Activated naive CD8-positive, alpha-beta T cell treated with anti-CD3 and anti-CD28 coated beads, Interleukin-2, amount 50 U/mL, for 24 hours (primary cell): ENCODE measurements at regions not wholly inside any gene's neighbourhood (a gene's known extent, or its start where the extent isn't known, plus 50 kb on each side); places are given as distances from the start of the nearest gene placed in this dataset.

Experiments
- ATAC-seq: fragments of 150-1000 bp; cut with Tn5 transposase; one replicate; pipeline ENCODE4 v1.10.0; 2021
- DNase-seq: peaks from one replicate; pipeline ENCODE4 v3.0.0; 2021
- H3K27ac Mint-ChIP-seq: one replicate; pipeline ENCODE4 v1.8.0; 2021; ENCODE audit warnings: mild to moderate bottlenecking, mixed read lengths
- H3K27me3 Mint-ChIP-seq: one replicate; pipeline ENCODE4 v1.8.0; 2021; ENCODE audit warnings: mixed read lengths
- H3K36me3 Mint-ChIP-seq: one replicate; pipeline ENCODE4 v1.8.0; 2021; ENCODE audit warnings: low read depth, mixed read lengths
- H3K4me1 Mint-ChIP-seq: one replicate; pipeline ENCODE4 v1.8.0; 2021; ENCODE audit warnings: mixed read lengths
- H3K4me3 Mint-ChIP-seq: one replicate; pipeline ENCODE4 v1.8.0; 2021; ENCODE audit warnings: mild to moderate bottlenecking, moderate library complexity, mixed read lengths
- H3K9me3 Mint-ChIP-seq: one replicate; pipeline ENCODE4 v1.8.0; 2021; ENCODE audit warnings: mixed read lengths

- H3K4me1 Mint-ChIP-seq, result no peaks in the 10 kb centered on the region
- H3K27me3 Mint-ChIP-seq, result peaks cover 2% of the 10 kb centered on the region
- H3K36me3 Mint-ChIP-seq, result no peaks in the 10 kb centered on the region
- no peak for ATAC-seq
- H3K4me3 Mint-ChIP-seq, result no peak overlapping the region
- H3K9me3 Mint-ChIP-seq, result no peaks in the 10 kb centered on the region
- H3K27ac Mint-ChIP-seq, result no peak overlapping the region
- no peak for DNase-seq
These were observed 447.7 kb downstream of the SIPA1L2 start for GRCh38 chr1:232182236-232182635.

GRCh38 chr1:232180779-232181136 lies 449.2 kb downstream of the SIPA1L2 start:
- DNase-seq (no peak), ATAC-seq (no peak)
- Mint-ChIP-seq H3K9me3 (no peaks in the 10 kb centered on the region), H3K36me3 (no peaks in the 10 kb centered on the region), H3K4me1 (no peaks in the 10 kb centered on the region), H3K27ac (no peak overlapping the region), H3K4me3 (no peak overlapping the region), H3K27me3 (peaks cover 2% of the 10 kb centered on the region)

- DNase-seq, result no peak
- Mint-ChIP-seq H3K36me3 (no peaks in the 10 kb centered on the region), H3K4me3 (no peak overlapping the region), H3K27ac (no peak overlapping the region), H3K4me1 (no peaks in the 10 kb centered on the region), H3K27me3 (peaks cover 4% of the 10 kb centered on the region), H3K9me3 (no peaks in the 10 kb centered on the region)
- no peak for ATAC-seq
These were observed 449.8 kb downstream of the SIPA1L2 start for GRCh38 chr1:232179896-232180778.

GRCh38 chr1:232178191-232178590 lies 451.7 kb downstream of the SIPA1L2 start:
- ATAC-seq (no peak), DNase-seq (no peak)
- no peaks in the 10 kb centered on the region for H3K4me1 Mint-ChIP-seq
- no peaks in the 10 kb centered on the region for H3K9me3 Mint-ChIP-seq
- no peaks in the 10 kb centered on the region for H3K36me3 Mint-ChIP-seq
- H3K4me3 Mint-ChIP-seq, result no peak overlapping the region
- no peak overlapping the region for H3K27ac Mint-ChIP-seq
- H3K27me3 Mint-ChIP-seq, result peaks cover 13% of the 10 kb centered on the region

- Mint-ChIP-seq H3K27me3 (peaks cover 13% of the 10 kb centered on the region), H3K4me3 (no peak overlapping the region), H3K9me3 (no peaks in the 10 kb centered on the region), H3K27ac (no peak overlapping the region), H3K4me1 (no peaks in the 10 kb centered on the region), H3K36me3 (no peaks in the 10 kb centered on the region)
- DNase-seq (no peak), ATAC-seq (no peak)
These were observed 452.5 kb downstream of the SIPA1L2 start for GRCh38 chr1:232177438-232177837.

GRCh38 chr1:232176222-232176621 lies 453.7 kb downstream of the SIPA1L2 start:
- no peak overlapping the region for H3K4me3 Mint-ChIP-seq
- H3K36me3 Mint-ChIP-seq, result no peaks in the 10 kb centered on the region
- peaks cover 11% of the 10 kb centered on the region for H3K27me3 Mint-ChIP-seq
- DNase-seq, result no peak
- no peaks in the 10 kb centered on the region for H3K9me3 Mint-ChIP-seq
- H3K27ac Mint-ChIP-seq, result no peak overlapping the region
- no peaks in the 10 kb centered on the region for H3K4me1 Mint-ChIP-seq
- ATAC-seq, result no peak

GRCh38 chr1:232174306-232174705 lies 455.6 kb downstream of the SIPA1L2 start:
- Mint-ChIP-seq H3K4me1 (no peaks in the 10 kb centered on the region), H3K9me3 (no peaks in the 10 kb centered on the region), H3K27ac (no peak overlapping the region), H3K4me3 (no peak overlapping the region), H3K36me3 (no peaks in the 10 kb centered on the region), H3K27me3 (peaks cover 11% of the 10 kb centered on the region)
- no peak for DNase-seq
- no peak for ATAC-seq

GRCh38 chr1:232172563-232172962 lies 457.4 kb downstream of the SIPA1L2 start:
- no peak overlapping the region for H3K4me3 Mint-ChIP-seq
- no peaks in the 10 kb centered on the region for H3K9me3 Mint-ChIP-seq
- H3K27ac Mint-ChIP-seq, result no peak overlapping the region
- H3K4me1 Mint-ChIP-seq, result no peaks in the 10 kb centered on the region
- ATAC-seq (no peak), DNase-seq (no peak)
- no peaks in the 10 kb centered on the region for H3K36me3 Mint-ChIP-seq
- H3K27me3 Mint-ChIP-seq, result peaks cover 11% of the 10 kb centered on the region

GRCh38 chr1:232170909-232171308 lies 459.0 kb downstream of the SIPA1L2 start:
- H3K4me1 Mint-ChIP-seq, result no peaks in the 10 kb centered on the region
- H3K36me3 Mint-ChIP-seq, result no peaks in the 10 kb centered on the region
- H3K27ac Mint-ChIP-seq, result no peak overlapping the region
- H3K9me3 Mint-ChIP-seq, result no peaks in the 10 kb centered on the region
- ATAC-seq (no peak), DNase-seq (no peak)
- peaks cover 11% of the 10 kb centered on the region for H3K27me3 Mint-ChIP-seq
- H3K4me3 Mint-ChIP-seq, result no peak overlapping the region

GRCh38 chr1:232169436-232169835 lies 460.5 kb downstream of the SIPA1L2 start:
- H3K27ac Mint-ChIP-seq, result no peak overlapping the region
- H3K27me3 Mint-ChIP-seq, result peaks cover 7% of the 10 kb centered on the region
- H3K9me3 Mint-ChIP-seq, result peaks cover 5% of the 10 kb centered on the region
- no peaks in the 10 kb centered on the region for H3K36me3 Mint-ChIP-seq
- no peak overlapping the region for H3K4me3 Mint-ChIP-seq
- H3K4me1 Mint-ChIP-seq, result no peaks in the 10 kb centered on the region
- DNase-seq (no peak), ATAC-seq (no peak)

- H3K27me3 Mint-ChIP-seq, result no peaks in the 10 kb centered on the region
- no peak for DNase-seq
These were observed 461.4 kb downstream of the SIPA1L2 start for GRCh38 chr1:232168508-232168907.

GRCh38 chr1:232166942-232167341 lies 463.0 kb downstream of the SIPA1L2 start:
- ATAC-seq, result no peak
- Mint-ChIP-seq H3K27ac (no peak overlapping the region), H3K9me3 (peaks cover 5% of the 10 kb centered on the region)

More at GRCh38 chr1:232168508-232168907, 461.4 kb downstream of the SIPA1L2 start:
- Mint-ChIP-seq H3K4me3 (no peak overlapping the region), H3K9me3 (peaks cover 5% of the 10 kb centered on the region), H3K27ac (no peak overlapping the region), H3K36me3 (no peaks in the 10 kb centered on the region), H3K4me1 (no peaks in the 10 kb centered on the region)
- no peak for ATAC-seq

GRCh38 chr1:232164078-232164963 lies 465.6 kb downstream of the SIPA1L2 start:
- Mint-ChIP-seq H3K4me3 (no peak overlapping the region), H3K4me1 (no peaks in the 10 kb centered on the region), H3K27me3 (no peaks in the 10 kb centered on the region), H3K27ac (no peak overlapping the region), H3K9me3 (peaks cover 5% of the 10 kb centered on the region), H3K36me3 (no peaks in the 10 kb centered on the region)
- DNase-seq, result no peak
- no peak for ATAC-seq

More at GRCh38 chr1:232166942-232167341, 463.0 kb downstream of the SIPA1L2 start:
- no peaks in the 10 kb centered on the region for H3K36me3 Mint-ChIP-seq
- no peak overlapping the region for H3K4me3 Mint-ChIP-seq
- no peaks in the 10 kb centered on the region for H3K27me3 Mint-ChIP-seq
- H3K4me1 Mint-ChIP-seq, result no peaks in the 10 kb centered on the region
- DNase-seq, result no peak

GRCh38 chr1:232163533-232163932 lies 466.4 kb downstream of the SIPA1L2 start:
- H3K4me1 Mint-ChIP-seq, result no peaks in the 10 kb centered on the region
- no peaks in the 10 kb centered on the region for H3K27me3 Mint-ChIP-seq
- peaks cover 5% of the 10 kb centered on the region for H3K9me3 Mint-ChIP-seq
- ATAC-seq (no peak), DNase-seq (no peak)
- no peak overlapping the region for H3K27ac Mint-ChIP-seq
- H3K36me3 Mint-ChIP-seq, result no peaks in the 10 kb centered on the region
- H3K4me3 Mint-ChIP-seq, result no peak overlapping the region

- Mint-ChIP-seq H3K36me3 (no peaks in the 10 kb centered on the region), H3K4me3 (no peak overlapping the region), H3K27ac (no peak overlapping the region), H3K9me3 (peaks cover 5% of the 10 kb centered on the region), H3K27me3 (no peaks in the 10 kb centered on the region), H3K4me1 (no peaks in the 10 kb centered on the region)
- no peak for ATAC-seq
- DNase-seq, result no peak
These were observed 467.9 kb downstream of the SIPA1L2 start for GRCh38 chr1:232162001-232162400.
